Progenitor cell of endocrine pancreas (in vitro differentiated cells): ENCODE measurements at regions not wholly inside any gene's neighbourhood (a gene's known extent, or its start where the extent isn't known, plus 50 kb on each side); places are given as distances from the start of the nearest gene placed in this dataset.

Experiments used
- DNase-seq: peaks from one replicate; pipeline ENCODE4 v3.0.0; 2021; ENCODE audit warnings: low spot score; ENCODE audit not compliant: unreplicated experiment
- H3K27ac Mint-ChIP-seq: 2 replicates; pipeline ENCODE4 v1.8.0; 2021; ENCODE audit warnings: mild to moderate bottlenecking, moderate library complexity, mixed read lengths
- H3K27me3 Mint-ChIP-seq: 2 replicates; pipeline ENCODE4 v1.8.0; 2021; ENCODE audit warnings: mixed read lengths
- H3K36me3 Mint-ChIP-seq: 2 replicates; pipeline ENCODE4 v1.8.0; 2022; ENCODE audit warnings: mixed read lengths; ENCODE audit not compliant: insufficient read depth
- H3K4me1 Mint-ChIP-seq: 2 replicates; pipeline ENCODE4 v1.8.0; 2021; ENCODE audit warnings: low read depth, mixed read lengths
- H3K4me3 Mint-ChIP-seq: 2 replicates; pipeline ENCODE4 v1.8.0; 2021; ENCODE audit warnings: low read depth, mild to moderate bottlenecking, moderate library complexity, mixed read lengths
- H3K9me3 Mint-ChIP-seq: 2 replicates; pipeline ENCODE4 v1.8.0; 2021; ENCODE audit warnings: low read depth, mixed read lengths
- TF ChIP-seq, protein P1 (sequence below): fragments of 200-600 bp; sonication (generic); IDR thresholded peaks from one replicate; pipeline ENCODE4 v1.5.0; 2021; ENCODE audit warnings: antibody characterized with exemption, mild to moderate bottlenecking; ENCODE audit not compliant: unreplicated experiment

DNA sequence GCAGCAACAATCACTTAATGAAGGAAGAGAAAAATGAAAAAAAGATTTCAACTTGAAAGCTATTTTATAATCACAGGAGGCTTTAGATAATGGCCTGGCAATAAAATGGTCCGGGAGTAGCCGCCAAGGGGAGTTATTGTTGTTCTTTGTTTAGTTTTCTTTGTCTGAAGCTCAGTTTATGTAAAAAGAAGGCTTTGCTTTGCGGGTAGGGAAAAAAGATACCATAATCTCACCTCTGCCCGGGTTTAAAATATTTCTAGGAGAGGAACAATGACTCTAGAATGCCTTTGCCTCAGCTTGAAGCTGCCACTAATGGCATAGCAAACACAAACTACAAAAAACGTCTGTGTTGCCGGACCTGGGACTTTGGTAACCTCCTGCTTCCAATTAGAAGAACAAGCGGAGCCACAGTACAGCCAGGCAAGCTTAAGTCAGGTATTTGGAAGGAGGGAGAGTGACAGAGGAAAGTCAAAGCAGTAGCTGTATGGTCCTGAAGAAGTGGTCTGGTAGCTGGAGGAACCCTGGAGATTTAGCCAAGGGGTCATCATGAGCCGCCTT lies 764.5 kb downstream of the TUSC7 start:
- no peaks in the 10 kb centered on the region for H3K36me3 Mint-ChIP-seq
- DNase-seq = no peak
- H3K9me3 Mint-ChIP-seq = peaks cover 8% of the 10 kb centered on the region
- H3K27ac Mint-ChIP-seq = peak overlapping the region; percentile 93
- no peaks in the 10 kb centered on the region for H3K27me3 Mint-ChIP-seq
- H3K4me1 Mint-ChIP-seq = peaks cover 14% of the 10 kb centered on the region
- TF ChIP-seq, protein P1, sequence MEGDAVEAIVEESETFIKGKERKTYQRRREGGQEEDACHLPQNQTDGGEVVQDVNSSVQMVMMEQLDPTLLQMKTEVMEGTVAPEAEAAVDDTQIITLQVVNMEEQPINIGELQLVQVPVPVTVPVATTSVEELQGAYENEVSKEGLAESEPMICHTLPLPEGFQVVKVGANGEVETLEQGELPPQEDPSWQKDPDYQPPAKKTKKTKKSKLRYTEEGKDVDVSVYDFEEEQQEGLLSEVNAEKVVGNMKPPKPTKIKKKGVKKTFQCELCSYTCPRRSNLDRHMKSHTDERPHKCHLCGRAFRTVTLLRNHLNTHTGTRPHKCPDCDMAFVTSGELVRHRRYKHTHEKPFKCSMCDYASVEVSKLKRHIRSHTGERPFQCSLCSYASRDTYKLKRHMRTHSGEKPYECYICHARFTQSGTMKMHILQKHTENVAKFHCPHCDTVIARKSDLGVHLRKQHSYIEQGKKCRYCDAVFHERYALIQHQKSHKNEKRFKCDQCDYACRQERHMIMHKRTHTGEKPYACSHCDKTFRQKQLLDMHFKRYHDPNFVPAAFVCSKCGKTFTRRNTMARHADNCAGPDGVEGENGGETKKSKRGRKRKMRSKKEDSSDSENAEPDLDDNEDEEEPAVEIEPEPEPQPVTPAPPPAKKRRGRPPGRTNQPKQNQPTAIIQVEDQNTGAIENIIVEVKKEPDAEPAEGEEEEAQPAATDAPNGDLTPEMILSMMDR = no peak
- H3K4me3 Mint-ChIP-seq = no peak overlapping the region

GRCh38 chr3:117476572-117476971 lies 767.0 kb downstream of the TUSC7 start:
- Mint-ChIP-seq H3K27me3 (no peaks in the 10 kb centered on the region), H3K4me1 (peaks cover 14% of the 10 kb centered on the region), H3K9me3 (peaks cover 8% of the 10 kb centered on the region), H3K36me3 (no peaks in the 10 kb centered on the region), H3K27ac (no peak overlapping the region), H3K4me3 (no peak overlapping the region)
- DNase-seq = no peak
- TF ChIP-seq, protein P1 = no peak

DNA sequence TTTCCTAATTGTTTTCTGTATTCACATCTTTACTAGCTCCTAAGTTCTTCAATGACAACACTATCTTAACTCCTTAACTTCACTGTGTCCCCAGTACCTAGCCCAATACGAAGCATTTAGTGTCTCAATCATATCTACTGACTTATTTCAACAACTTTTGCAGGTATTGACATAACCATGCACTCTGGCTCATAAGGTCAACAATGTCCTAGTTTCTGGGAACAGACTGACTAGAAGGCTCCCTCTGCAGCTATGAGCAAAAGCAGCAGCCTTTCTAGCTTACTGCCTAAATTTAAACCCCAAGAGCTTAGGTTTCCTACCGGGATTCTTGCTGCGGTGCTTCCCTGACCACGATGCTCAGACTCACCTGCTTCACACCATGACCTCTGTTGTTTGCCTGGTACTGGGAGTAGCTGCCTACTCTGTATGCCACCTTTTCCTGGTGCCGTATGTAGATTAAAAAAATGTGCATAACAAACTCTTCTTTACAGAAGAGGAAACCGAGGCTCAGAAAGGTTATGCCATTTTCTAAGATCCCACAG lies 767.7 kb downstream of the TUSC7 start:
- peaks cover 8% of the 10 kb centered on the region for H3K9me3 Mint-ChIP-seq
- no peak for DNase-seq
- no peaks in the 10 kb centered on the region for H3K36me3 Mint-ChIP-seq
- H3K4me3 Mint-ChIP-seq = no peak overlapping the region
- TF ChIP-seq, protein P1 = no peak
- H3K4me1 Mint-ChIP-seq = peaks cover 14% of the 10 kb centered on the region
- no peak overlapping the region for H3K27ac Mint-ChIP-seq
- no peaks in the 10 kb centered on the region for H3K27me3 Mint-ChIP-seq

- Mint-ChIP-seq H3K36me3 (no peaks in the 10 kb centered on the region), H3K9me3 (peaks cover 8% of the 10 kb centered on the region), H3K27ac (no peak overlapping the region), H3K4me3 (no peak overlapping the region), H3K4me1 (peaks cover 4% of the 10 kb centered on the region), H3K27me3 (no peaks in the 10 kb centered on the region)
- no peak for DNase-seq
- TF ChIP-seq, protein P1 = no peak
Observed at GRCh38 chr3:117479095-117479494, 769.5 kb downstream of the TUSC7 start.

GRCh38 chr3:117480525-117480924 lies 770.9 kb downstream of the TUSC7 start:
- no peak overlapping the region for H3K4me3 Mint-ChIP-seq
- H3K4me1 Mint-ChIP-seq = no peaks in the 10 kb centered on the region
- no peak overlapping the region for H3K27ac Mint-ChIP-seq
- no peak for DNase-seq
- peaks cover 3% of the 10 kb centered on the region for H3K9me3 Mint-ChIP-seq
- no peaks in the 10 kb centered on the region for H3K36me3 Mint-ChIP-seq
- no peaks in the 10 kb centered on the region for H3K27me3 Mint-ChIP-seq
- TF ChIP-seq, protein P1 = no peak
